T-helper 2 cell treated with Interferon-gamma antibody and Interleukin-4, amounts not matched to agents 5 μg/mL and 100 μg/mL, for 36 hours (primary cell): ENCODE measurements at regions not wholly inside any gene's neighbourhood (a gene's known extent, or its start where the extent isn't known, plus 50 kb on each side); places are given as distances from the start of the nearest gene placed in this dataset.
"Not testable (repeated sequence)": the region's sequence is repeated elsewhere in the genome, so short reads cannot be mapped to it uniquely, and the experiment has no call there.

ENCODE experiments used
- DNase-seq: peaks from one replicate; pipeline ENCODE4 v3.0.0; 2021; ENCODE audit warnings: low spot score
- H3K27ac Mint-ChIP-seq: one replicate; pipeline ENCODE4 v1.8.0; 2021; ENCODE audit warnings: mild to moderate bottlenecking, mixed read lengths
- H3K27me3 Mint-ChIP-seq: one replicate; pipeline ENCODE4 v1.8.0; 2021; ENCODE audit warnings: low read depth, mixed read lengths
- H3K36me3 Mint-ChIP-seq: one replicate; pipeline ENCODE4 v1.8.0; 2021; ENCODE audit warnings: low read depth, mixed read lengths
- H3K4me1 Mint-ChIP-seq: one replicate; pipeline ENCODE4 v1.8.0; 2021; ENCODE audit warnings: low read depth, mixed read lengths
- H3K4me3 Mint-ChIP-seq: one replicate; pipeline ENCODE4 v1.8.0; 2022; ENCODE audit warnings: mild to moderate bottlenecking, moderate library complexity, mixed read lengths
- H3K9me3 Mint-ChIP-seq: one replicate; pipeline ENCODE4 v1.8.0; 2021; ENCODE audit warnings: mixed read lengths

- H3K36me3 Mint-ChIP-seq, result peaks cover 31% of the 10 kb centered on the region
- H3K27me3 Mint-ChIP-seq, result no peaks in the 10 kb centered on the region
- DNase-seq, result no peak
- H3K4me1 Mint-ChIP-seq, result peaks cover 15% of the 10 kb centered on the region
- no peak overlapping the region for H3K4me3 Mint-ChIP-seq
- H3K9me3 Mint-ChIP-seq, result peaks cover 13% of the 10 kb centered on the region
- H3K27ac Mint-ChIP-seq, result no peak overlapping the region
Measured at GRCh38 chr14:71430678-71431376, 501.4 kb upstream of the RGS6 start.

GRCh38 chr14:71432334-71433110 lies 499.7 kb upstream of the RGS6 start:
- Mint-ChIP-seq H3K36me3 (peaks cover 20% of the 10 kb centered on the region), H3K9me3 (peaks cover 3% of the 10 kb centered on the region), H3K4me1 (peaks cover 12% of the 10 kb centered on the region), H3K27ac (no peak overlapping the region), H3K4me3 (no peak overlapping the region), H3K27me3 (no peaks in the 10 kb centered on the region)
- DNase-seq, result no peak

GRCh38 chr14:71433303-71433702 lies 498.9 kb upstream of the RGS6 start:
- peaks cover 16% of the 10 kb centered on the region for H3K4me1 Mint-ChIP-seq
- H3K27ac Mint-ChIP-seq, result no peak overlapping the region
- no peak overlapping the region for H3K4me3 Mint-ChIP-seq
- H3K9me3 Mint-ChIP-seq, result no peaks in the 10 kb centered on the region
- no peaks in the 10 kb centered on the region for H3K27me3 Mint-ChIP-seq
- DNase-seq, result no peak
- peaks cover 21% of the 10 kb centered on the region for H3K36me3 Mint-ChIP-seq

- DNase-seq, H3K4me3 Mint-ChIP-seq, H3K27ac Mint-ChIP-seq, H3K9me3 Mint-ChIP-seq, H3K27me3 Mint-ChIP-seq: not testable (repeated sequence)
- Mint-ChIP-seq H3K36me3 (peaks cover 33% of the 10 kb centered on the region), H3K4me1 (peaks cover 13% of the 10 kb centered on the region)
Measured at GRCh38 chr14:71435641-71436040, 496.6 kb upstream of the RGS6 start.

GRCh38 chr14:71437870-71438269 lies 494.4 kb upstream of the RGS6 start:
- no peak overlapping the region for H3K27ac Mint-ChIP-seq
- peaks cover 11% of the 10 kb centered on the region for H3K4me1 Mint-ChIP-seq
- no peak for DNase-seq
- peaks cover 34% of the 10 kb centered on the region for H3K36me3 Mint-ChIP-seq
- H3K27me3 Mint-ChIP-seq, result no peaks in the 10 kb centered on the region
- H3K9me3 Mint-ChIP-seq, result no peaks in the 10 kb centered on the region
- H3K4me3 Mint-ChIP-seq, result no peak overlapping the region

GRCh38 chr14:71438684-71439083 lies 493.5 kb upstream of the RGS6 start:
- Mint-ChIP-seq H3K27ac (no peak overlapping the region), H3K27me3 (no peaks in the 10 kb centered on the region), H3K36me3 (peaks cover 30% of the 10 kb centered on the region), H3K4me3 (no peak overlapping the region), H3K9me3 (no peaks in the 10 kb centered on the region), H3K4me1 (peaks cover 9% of the 10 kb centered on the region)
- DNase-seq, result no peak

- H3K27ac Mint-ChIP-seq, result no peak overlapping the region
- H3K4me1 Mint-ChIP-seq, result peaks cover 9% of the 10 kb centered on the region
- no peak for DNase-seq
- peaks cover 20% of the 10 kb centered on the region for H3K36me3 Mint-ChIP-seq
- no peaks in the 10 kb centered on the region for H3K27me3 Mint-ChIP-seq
- H3K9me3 Mint-ChIP-seq, result no peaks in the 10 kb centered on the region
- H3K4me3 Mint-ChIP-seq, result no peak overlapping the region
Measured at GRCh38 chr14:71441126-71441525, 491.1 kb upstream of the RGS6 start.

- Mint-ChIP-seq H3K9me3 (no peaks in the 10 kb centered on the region), H3K4me1 (peaks cover 6% of the 10 kb centered on the region), H3K27me3 (no peaks in the 10 kb centered on the region), H3K27ac (no peak overlapping the region), H3K36me3 (peaks cover 10% of the 10 kb centered on the region), H3K4me3 (no peak overlapping the region)
- DNase-seq, result no peak
Measured at GRCh38 chr14:71444030-71444822, 488.0 kb upstream of the RGS6 start.

GRCh38 chr14:71448431-71449315 lies 483.6 kb upstream of the RGS6 start:
- Mint-ChIP-seq H3K4me1 (peaks cover 9% of the 10 kb centered on the region), H3K27ac (no peak overlapping the region), H3K4me3 (no peak overlapping the region), H3K27me3 (no peaks in the 10 kb centered on the region), H3K9me3 (peaks cover 16% of the 10 kb centered on the region), H3K36me3 (peaks cover 12% of the 10 kb centered on the region)
- no peak for DNase-seq

GRCh38 chr14:71449316-71450055 lies 482.7 kb upstream of the RGS6 start:
- no peak for DNase-seq
- Mint-ChIP-seq H3K27ac (no peak overlapping the region), H3K36me3 (peaks cover 12% of the 10 kb centered on the region), H3K4me3 (no peak overlapping the region), H3K27me3 (no peaks in the 10 kb centered on the region), H3K4me1 (peaks cover 11% of the 10 kb centered on the region), H3K9me3 (peaks cover 16% of the 10 kb centered on the region)

- H3K27ac Mint-ChIP-seq, result no peak overlapping the region
- H3K27me3 Mint-ChIP-seq, result no peaks in the 10 kb centered on the region
- peaks cover 16% of the 10 kb centered on the region for H3K9me3 Mint-ChIP-seq
- no peak overlapping the region for H3K4me3 Mint-ChIP-seq
- H3K36me3 Mint-ChIP-seq, result peaks cover 12% of the 10 kb centered on the region
- peaks cover 20% of the 10 kb centered on the region for H3K4me1 Mint-ChIP-seq
- no peak for DNase-seq
Measured at GRCh38 chr14:71451501-71451900, 480.7 kb upstream of the RGS6 start.

GRCh38 chr14:71452539-71452938 lies 479.7 kb upstream of the RGS6 start:
- Mint-ChIP-seq H3K27me3 (no peaks in the 10 kb centered on the region), H3K27ac (no peak overlapping the region), H3K4me3 (no peak overlapping the region), H3K9me3 (peaks cover 16% of the 10 kb centered on the region), H3K4me1 (peaks cover 21% of the 10 kb centered on the region), H3K36me3 (peaks cover 13% of the 10 kb centered on the region)
- DNase-seq, result peak; percentile 15

- Mint-ChIP-seq H3K27ac (no peak overlapping the region), H3K4me1 (peaks cover 21% of the 10 kb centered on the region), H3K36me3 (peaks cover 13% of the 10 kb centered on the region), H3K27me3 (no peaks in the 10 kb centered on the region), H3K9me3 (peaks cover 16% of the 10 kb centered on the region), H3K4me3 (no peak overlapping the region)
- no peak for DNase-seq
Measured at GRCh38 chr14:71452987-71453386, 479.2 kb upstream of the RGS6 start.
